Mesenchymal stem cell (in vitro differentiated cells and primary cell): ENCODE measurements at regions not wholly inside any gene's neighbourhood (a gene's known extent, or its start where the extent isn't known, plus 50 kb on each side); places are given as distances from the start of the nearest gene placed in this dataset.

Source experiments
- DNase-seq: peaks from one replicate; pipeline ENCODE4 v3.0.0-alpha.2; 2013
- H2AFZ ChIP-seq: one replicate; pipeline ENCODE4 v1.6.1; 2013; ENCODE audit warnings: low read depth, mild to moderate bottlenecking, control low read depth, inconsistent platforms, low read length, moderate library complexity
- H2AK5ac ChIP-seq: 2 replicates; pipeline ENCODE4 v1.6.1; 2013; ENCODE audit warnings: low read length, moderate library complexity, mild to moderate bottlenecking, inconsistent platforms; ENCODE audit not compliant: severe bottlenecking
- H2BK120ac ChIP-seq: one replicate; pipeline ENCODE4 v1.6.1; 2013; ENCODE audit warnings: low read depth, mild to moderate bottlenecking, inconsistent platforms, low read length, moderate library complexity
- H2BK12ac ChIP-seq, 2 experiments: one replicate each; pipeline ENCODE4 v1.6.1; 2013; ENCODE audit warnings: inconsistent platforms in 2 of 2, low read length in 2 of 2, mild to moderate bottlenecking in 2 of 2, moderate library complexity in 2 of 2, control low read depth in 1 of 2
- H2BK15ac ChIP-seq: one replicate; pipeline ENCODE4 v1.6.1; 2013; ENCODE audit warnings: mild to moderate bottlenecking, low read depth, inconsistent platforms; ENCODE audit not compliant: poor library complexity, severe bottlenecking
- H2BK5ac ChIP-seq: 2 replicates; pipeline ENCODE4 v1.6.1; 2013; ENCODE audit warnings: low read depth, mild to moderate bottlenecking, low read length, control low read depth, inconsistent platforms; ENCODE audit not compliant: poor library complexity, severe bottlenecking
- H3K14ac ChIP-seq, 2 experiments: one replicate each; pipeline ENCODE4 v1.6.1; 2013; ENCODE audit warnings: inconsistent platforms in 2 of 2, low read length in 2 of 2, control low read depth in 1 of 2, mild to moderate bottlenecking in 1 of 2, moderate library complexity in 1 of 2
- H3K18ac ChIP-seq, 2 experiments: one replicate each; pipeline ENCODE4 v1.6.1; 2013; ENCODE audit warnings: inconsistent platforms in 2 of 2, low read length in 2 of 2, control low read depth in 1 of 2, low read depth in 1 of 2, mild to moderate bottlenecking in 1 of 2
- H3K23ac ChIP-seq, 2 experiments: one replicate each; pipeline ENCODE4 v1.6.1; 2013; ENCODE audit warnings: inconsistent platforms in 2 of 2, low read length in 2 of 2, mild to moderate bottlenecking in 2 of 2, moderate library complexity in 2 of 2, control low read depth in 1 of 2
- H3K27ac ChIP-seq: 2 replicates; pipeline ENCODE4 v1.5.1; 2013; ENCODE audit warnings: mild to moderate bottlenecking, moderate library complexity, low read length, control low read depth, inconsistent platforms; ENCODE audit not compliant: poor library complexity, severe bottlenecking
- H3K27me3 ChIP-seq, 2 experiments: 2 replicates each; pipeline versions ENCODE4 v1.6.1 to v1.7.0; 2013; ENCODE audit warnings: low read length in 2 of 2, mild to moderate bottlenecking in 2 of 2, moderate library complexity in 2 of 2, control low read depth in 1 of 2, inconsistent platforms in 1 of 2; ENCODE audit not compliant: control insufficient read depth in 1 of 2, insufficient read depth in 1 of 2
- H3K36me3 ChIP-seq, 2 experiments: 2 replicates each; pipeline versions ENCODE4 v1.6.1 to v1.7.0; 2013; ENCODE audit warnings: low read length in 2 of 2, control low read depth in 1 of 2, inconsistent platforms in 1 of 2, low read depth in 1 of 2, mild to moderate bottlenecking in 1 of 2; ENCODE audit not compliant: insufficient read depth in 2 of 2, control insufficient read depth in 1 of 2
- H3K4ac ChIP-seq, 2 experiments: one replicate each; pipeline ENCODE4 v1.6.1; 2013; ENCODE audit warnings: inconsistent platforms in 2 of 2, low read length in 2 of 2, mild to moderate bottlenecking in 2 of 2, moderate library complexity in 2 of 2, control low read depth in 1 of 2, low read depth in 1 of 2
- H3K4me1 ChIP-seq: 2 replicates; pipeline ENCODE4 v1.6.1; 2013; ENCODE audit warnings: low read depth, low read length, control low read depth; ENCODE audit not compliant: control insufficient read depth, insufficient read depth
- H3K4me2 ChIP-seq: 2 replicates; pipeline ENCODE4 v1.6.1; 2013; ENCODE audit warnings: low read length, mild to moderate bottlenecking, inconsistent platforms; ENCODE audit not compliant: poor library complexity, severe bottlenecking
- H3K4me3 ChIP-seq, 2 experiments: 2 replicates each; pipeline versions ENCODE4 v1.5.1 to v1.7.0; 2013; ENCODE audit warnings: low read length in 2 of 2, mild to moderate bottlenecking in 2 of 2, control low read depth in 1 of 2, low read depth in 1 of 2; ENCODE audit not compliant: insufficient read depth in 1 of 2
- H3K79me1 ChIP-seq: replicated peaks from 2 replicates; pipeline ENCODE4 v1.6.1; 2013; ENCODE audit warnings: mild to moderate bottlenecking, control low read depth, low read length, inconsistent platforms; ENCODE audit not compliant: poor library complexity, severe bottlenecking
- H3K9ac ChIP-seq: 2 replicates; pipeline ENCODE4 v1.7.0; 2013; ENCODE audit warnings: mild to moderate bottlenecking, low read length, moderate library complexity
- H3K9me3 ChIP-seq: 2 replicates; pipeline ENCODE4 v1.7.0; 2013; ENCODE audit warnings: mild to moderate bottlenecking, low read length; ENCODE audit not compliant: control insufficient read depth
- H4K8ac ChIP-seq: one replicate; pipeline ENCODE4 v1.6.1; 2013; ENCODE audit warnings: inconsistent platforms, mild to moderate bottlenecking, low read length, moderate library complexity
- H4K91ac ChIP-seq: one replicate; pipeline ENCODE4 v1.6.1; 2013; ENCODE audit warnings: mild to moderate bottlenecking, low read length, inconsistent platforms
- WGBS: methylation state at CpG from one replicate; pipeline ENCODE4 v1.1.7; 2013; ENCODE audit warnings: mixed read lengths; 5-methylcytosine and 5-hydroxymethylcytosine counted together

GRCh38 chr17:79508291-79508716 lies 102.5 kb downstream of the RBFOX3 start:
- Histone ChIP-seq H3K4me1 (peaks cover 1% of the 10 kb centered on the region), H3K23ac (no peak overlapping the region), H3K4ac (no peak overlapping the region), H2AFZ (no peak overlapping the region), H3K27ac (no peak overlapping the region), H2BK120ac (no peak overlapping the region), H2BK5ac (no peak overlapping the region), H3K14ac (no peak overlapping the region), H2BK12ac (no peak overlapping the region), H3K18ac (no peak overlapping the region), H3K79me1 (no peaks in the 10 kb centered on the region), H2BK15ac (no peak overlapping the region), H3K9me3 (no peaks in the 10 kb centered on the region), H4K8ac (no peak overlapping the region), H3K9ac (no peak overlapping the region), H2AK5ac (no peak overlapping the region), H3K27me3 (peaks cover 0 to 4% of the 10 kb centered on the region in 2 experiments), H3K4me3 (no peak overlapping the region), H3K36me3 (peaks cover 0 to 2% of the 10 kb centered on the region in 2 experiments), H4K91ac (no peak overlapping the region), H3K4me2 (no peak overlapping the region)
- 77% methylated on average over 22 of the region's 22 CpGs for WGBS
- DNase-seq, result no peak

DNA sequence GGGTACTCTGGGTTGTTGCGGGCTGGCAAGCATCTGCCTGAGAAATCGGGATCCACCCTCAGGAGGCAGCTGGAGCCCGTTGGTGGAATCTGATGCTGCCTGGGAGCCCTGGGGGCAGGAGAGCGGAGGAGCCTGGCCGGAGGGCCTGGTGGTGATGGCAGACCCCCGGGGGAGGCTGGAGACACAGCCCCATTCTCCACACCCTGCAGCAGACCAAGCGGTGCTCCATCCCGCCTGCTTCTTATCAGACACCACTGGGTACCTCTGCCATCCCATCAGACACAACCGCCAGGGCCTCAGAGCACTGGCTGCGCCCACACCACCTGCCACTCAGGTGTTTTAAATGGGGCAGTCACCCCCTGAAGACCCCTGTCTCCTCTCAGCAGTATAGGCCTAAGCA lies 103.9 kb downstream of the RBFOX3 start:
- no peak overlapping the region for H2BK120ac ChIP-seq
- no peak overlapping the region for H3K4me3 ChIP-seq
- 86% methylated on average over 10 of the region's 10 CpGs for WGBS
- DNase-seq, result no peak
- no peak overlapping the region for H3K4me2 ChIP-seq
- peaks cover 0 to 2% of the 10 kb centered on the region in 2 experiments for H3K36me3 ChIP-seq
- H3K14ac ChIP-seq, result no peak overlapping the region
- H2BK5ac ChIP-seq, result no peak overlapping the region
- peaks cover 1% of the 10 kb centered on the region for H3K4me1 ChIP-seq
- no peaks in the 10 kb centered on the region for H3K9me3 ChIP-seq
- H3K79me1 ChIP-seq, result no peaks in the 10 kb centered on the region
- no peak overlapping the region for H4K91ac ChIP-seq
- H3K27ac ChIP-seq, result no peak overlapping the region
- no peak overlapping the region for H3K23ac ChIP-seq
- no peak overlapping the region for H4K8ac ChIP-seq
- H3K27me3 ChIP-seq, result peaks cover 0 to 10% of the 10 kb centered on the region in 2 experiments
- no peak overlapping the region for H2BK12ac ChIP-seq
- no peak overlapping the region for H3K4ac ChIP-seq
- no peak overlapping the region for H2BK15ac ChIP-seq
- no peak overlapping the region for H3K18ac ChIP-seq
- no peak overlapping the region for H3K9ac ChIP-seq
- no peak overlapping the region for H2AFZ ChIP-seq
- H2AK5ac ChIP-seq, result no peak overlapping the region

DNA sequence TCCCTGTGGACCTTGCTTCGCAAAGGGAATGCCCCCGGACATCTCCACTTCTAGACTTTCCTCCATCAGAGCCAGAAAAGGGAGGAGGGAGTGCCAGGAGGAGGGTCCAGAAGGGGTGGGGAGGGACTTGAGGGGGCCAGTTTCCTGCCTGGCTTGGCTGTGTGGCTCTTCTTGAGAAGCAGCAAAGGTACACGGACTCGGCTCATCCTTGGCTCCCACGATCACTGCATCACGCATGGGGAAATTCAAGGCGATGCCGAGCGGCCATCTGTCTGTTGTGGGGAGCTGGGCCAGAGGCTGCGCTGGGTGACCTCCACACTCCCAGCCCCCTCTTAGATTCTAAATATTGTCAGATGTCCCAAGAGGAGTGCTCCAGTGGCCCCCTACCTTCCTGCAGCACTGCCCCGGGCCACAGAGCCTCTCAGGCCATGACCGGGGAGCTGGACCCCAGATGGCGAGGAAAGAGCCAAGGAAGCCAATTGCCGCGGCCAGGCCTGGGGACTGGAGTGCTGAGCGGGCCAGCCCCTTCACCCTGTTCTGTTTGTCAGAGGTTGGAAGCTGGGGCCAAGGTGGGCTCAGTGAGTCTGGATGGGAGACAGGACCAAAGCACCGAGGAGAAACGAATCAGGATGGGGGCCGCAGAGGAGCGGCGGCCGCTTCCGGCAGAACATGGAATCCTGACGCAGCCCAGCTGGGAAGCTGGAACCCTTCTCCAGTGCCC lies 104.5 kb downstream of the RBFOX3 start:
- H3K23ac ChIP-seq, result no peak overlapping the region
- no peak overlapping the region for H2BK120ac ChIP-seq
- H2BK5ac ChIP-seq, result no peak overlapping the region
- H3K27ac ChIP-seq, result no peak overlapping the region
- H3K36me3 ChIP-seq, result peaks cover 0 to 2% of the 10 kb centered on the region in 2 experiments
- 90% methylated on average over 22 of the region's 24 CpGs for WGBS
- H3K4ac ChIP-seq, result no peak overlapping the region
- H2AK5ac ChIP-seq, result no peak overlapping the region
- peaks cover 1% of the 10 kb centered on the region for H3K4me1 ChIP-seq
- no peak for DNase-seq
- H3K4me2 ChIP-seq, result peak overlapping the region; percentile 17
- no peak overlapping the region for H3K9ac ChIP-seq
- no peak overlapping the region for H4K91ac ChIP-seq
- H3K14ac ChIP-seq, result no peak overlapping the region
- H2BK12ac ChIP-seq, result no peak overlapping the region
- H3K18ac ChIP-seq, result no peak overlapping the region
- H3K79me1 ChIP-seq, result no peaks in the 10 kb centered on the region
- no peak overlapping the region for H2BK15ac ChIP-seq
- H3K4me3 ChIP-seq, result no peak overlapping the region
- H3K9me3 ChIP-seq, result no peaks in the 10 kb centered on the region
- peaks cover 0 to 17% of the 10 kb centered on the region in 2 experiments for H3K27me3 ChIP-seq
- H2AFZ ChIP-seq, result no peak overlapping the region
- H4K8ac ChIP-seq, result no peak overlapping the region

GRCh38 chr17:79505199-79505598 lies 105.7 kb downstream of the RBFOX3 start:
- Histone ChIP-seq H2BK5ac (no peak overlapping the region), H3K4ac (no peak overlapping the region), H4K91ac (no peak overlapping the region), H2BK12ac (no peak overlapping the region), H3K79me1 (no peaks in the 10 kb centered on the region), H3K9me3 (no peaks in the 10 kb centered on the region), H3K4me2 (no peak overlapping the region), H3K14ac (no peak overlapping the region), H2AFZ (no peak overlapping the region), H3K9ac (no peak overlapping the region), H3K4me1 (peaks cover 1% of the 10 kb centered on the region), H3K23ac (no peak overlapping the region), H3K18ac (no peak overlapping the region), H2BK120ac (no peak overlapping the region), H3K36me3 (peaks cover 0 to 2% of the 10 kb centered on the region in 2 experiments), H3K27me3 (peaks cover 0 to 22% of the 10 kb centered on the region in 2 experiments), H3K4me3 (no peak overlapping the region), H4K8ac (no peak overlapping the region), H2AK5ac (no peak overlapping the region), H2BK15ac (no peak overlapping the region), H3K27ac (no peak overlapping the region)
- 80% methylated on average over 7 of the region's 7 CpGs for WGBS
- no peak for DNase-seq
